Left cardiac atrium (tissue), 4 donors: ENCODE measurements at regions not wholly inside any gene's neighbourhood (a gene's known extent, or its start where the extent isn't known, plus 50 kb on each side); places are given as distances from the start of the nearest gene placed in this dataset.
"Not testable (repeated sequence)": the region's sequence is repeated elsewhere in the genome, so short reads cannot be mapped to it uniquely, and the experiment has no call there.

Experiments used
- ATAC-seq, 2 donors: fragments of 200-7000 bp; cut with Tn5 transposase; one replicate each; pipeline ENCODE4 v1.9.1; 2020; ENCODE audit warnings: mild to moderate bottlenecking in 2 of 2, moderate library complexity in 2 of 2
- DNase-seq: peaks from one replicate; pipeline ENCODE4 v3.0.0-alpha.2; 2020
- intact Hi-C, 2 donors: fragments of 100-400 bp; cut with DNase I; formaldehyde crosslinking; loops; one replicate each; pipeline versions ENCODE4 v1.14.1 to v1.15.1; 2022 to 2023
- donor health status: DM: no; HTN: yes; CAD: no.
- donor health status: DM: no; HTN: yes; CAD: no; lungs with severe emphysema.
- donor health status: DM: yes; HTN: yes; CAD: no.
- donor health status: Dilated cardiomyopathy.

DNA sequence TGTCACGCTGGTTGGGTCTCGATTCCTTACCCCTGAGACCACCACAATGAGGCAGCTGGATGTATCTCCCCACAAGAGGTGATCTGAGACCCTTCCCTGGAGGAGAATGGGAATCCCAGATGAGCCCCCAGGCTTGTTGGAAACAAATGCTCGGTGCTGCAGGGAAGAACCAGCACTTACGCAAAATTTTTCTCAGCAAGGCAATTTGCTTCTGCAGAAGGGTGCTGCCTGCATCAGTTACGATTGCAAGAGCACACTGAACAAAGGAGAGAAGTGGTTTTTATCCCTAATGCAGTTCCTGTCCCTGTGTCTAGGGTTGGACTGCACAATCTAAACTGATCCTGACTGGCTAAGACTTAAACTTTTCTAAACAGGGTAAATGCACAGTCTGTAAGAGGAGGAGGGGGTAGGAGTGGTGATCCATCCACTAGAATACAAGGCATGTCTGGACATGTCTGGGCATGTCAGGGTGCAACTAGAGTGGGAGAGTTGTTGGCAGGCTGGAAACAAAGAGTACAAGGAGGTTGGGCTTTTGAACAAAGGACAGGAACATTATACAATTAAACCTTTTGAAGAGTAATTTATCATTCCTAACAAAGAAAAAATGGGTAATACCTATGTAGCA, 114.9 kb upstream of the FAM3C start:
- ATAC-seq (no peak), DNase-seq (no peak)
- intact Hi-C loops, result no loop called here

DNA sequence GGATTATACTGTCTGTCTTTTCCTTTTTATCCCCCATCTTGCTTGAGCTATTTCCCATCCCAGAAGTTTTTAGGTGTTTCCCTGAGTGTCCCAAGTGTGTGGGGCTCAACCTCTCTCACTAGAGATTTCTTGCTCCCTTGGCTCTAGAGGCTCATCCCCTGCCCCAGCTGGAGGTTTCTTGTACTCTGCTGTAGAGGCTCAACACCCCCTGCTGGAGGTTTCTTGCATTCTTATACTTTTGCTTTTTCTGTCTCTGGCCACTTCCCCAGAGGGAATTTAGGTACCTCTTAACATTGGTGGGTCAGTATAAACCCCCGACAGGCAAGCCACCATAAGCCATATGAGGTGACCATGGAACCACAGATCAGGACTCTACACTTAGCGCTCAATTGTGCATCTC, 114.2 kb upstream of the FAM3C start:
- intact Hi-C loops, result no loop called here
- DNase-seq (no peak), ATAC-seq (no peak)

DNA sequence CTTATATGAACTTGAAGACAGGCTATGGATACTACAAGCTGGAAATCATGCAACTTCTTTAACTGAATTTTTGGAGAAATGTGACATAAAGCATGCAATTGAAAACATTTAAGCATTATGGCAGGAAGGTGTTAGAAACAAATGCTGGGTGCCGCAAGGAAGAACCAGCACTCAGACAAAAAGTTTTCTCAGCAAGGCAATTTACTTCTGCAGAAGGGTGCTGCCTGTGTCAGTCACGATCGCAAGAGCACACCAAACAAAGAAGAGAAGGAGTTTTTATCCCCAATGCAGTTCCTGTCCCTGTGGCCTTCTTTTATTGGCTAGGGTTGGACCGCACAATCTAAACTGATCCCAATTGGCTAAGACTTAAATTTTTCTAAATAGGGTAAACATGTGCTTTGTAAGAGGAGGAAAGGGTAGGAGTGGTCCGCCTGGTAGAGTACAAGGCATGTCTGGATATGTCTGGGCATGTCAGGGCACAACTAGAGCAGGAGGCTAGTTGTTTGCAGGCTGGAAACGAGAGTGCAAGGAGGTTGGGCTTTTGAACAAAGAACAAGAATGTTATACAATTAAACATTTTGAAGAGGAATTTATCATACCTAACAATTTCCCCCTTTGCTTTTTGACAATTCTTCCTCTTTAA, 109.6 kb upstream of the FAM3C start:
- no peak for ATAC-seq
- DNase-seq, result no peak
- intact Hi-C loops, result no loop called here

DNA sequence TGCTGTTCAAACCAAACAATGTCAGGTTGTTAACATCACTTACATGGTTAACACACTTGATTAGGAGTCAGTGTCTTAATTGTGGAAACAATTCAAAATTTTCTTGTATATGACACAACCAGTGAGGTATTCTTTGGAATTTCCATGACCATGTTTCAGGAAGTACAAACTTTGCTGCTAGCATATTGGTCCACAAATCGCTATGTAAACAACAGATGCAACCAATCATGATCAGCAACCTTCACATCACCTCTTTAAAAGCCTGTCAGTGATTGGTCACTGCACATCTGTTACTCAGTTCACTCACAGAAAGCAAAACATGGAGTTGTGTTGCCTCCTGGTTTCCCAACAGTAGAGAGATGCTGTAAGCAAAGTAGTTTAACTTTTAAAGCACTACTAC, 108.9 kb upstream of the FAM3C start:
- intact Hi-C loops, result no loop called here
- ATAC-seq (no peak), DNase-seq (no peak)

DNA sequence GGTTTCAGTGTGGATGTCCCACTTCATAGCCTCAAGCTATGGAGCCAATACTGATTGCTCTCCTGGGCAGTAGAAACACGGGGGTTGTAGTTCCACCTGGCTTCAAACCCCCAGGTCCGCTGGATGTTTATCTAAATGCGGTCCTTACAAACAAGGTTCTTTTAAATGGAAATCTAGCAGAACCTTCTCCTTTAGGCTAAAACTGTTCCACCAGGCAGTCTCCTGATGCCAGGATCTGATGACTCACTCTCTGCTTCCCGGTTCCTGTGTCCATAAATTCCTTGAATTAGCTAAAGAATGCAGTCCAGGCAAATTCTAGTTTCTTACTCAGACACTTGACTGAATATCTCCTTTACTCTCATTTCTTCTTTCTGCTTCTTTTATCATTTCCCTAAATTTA, 108.4 kb upstream of the FAM3C start:
- no peak for DNase-seq
- intact Hi-C loops, result no loop called here
- peak; percentile 44 to 74 for ATAC-seq

DNA sequence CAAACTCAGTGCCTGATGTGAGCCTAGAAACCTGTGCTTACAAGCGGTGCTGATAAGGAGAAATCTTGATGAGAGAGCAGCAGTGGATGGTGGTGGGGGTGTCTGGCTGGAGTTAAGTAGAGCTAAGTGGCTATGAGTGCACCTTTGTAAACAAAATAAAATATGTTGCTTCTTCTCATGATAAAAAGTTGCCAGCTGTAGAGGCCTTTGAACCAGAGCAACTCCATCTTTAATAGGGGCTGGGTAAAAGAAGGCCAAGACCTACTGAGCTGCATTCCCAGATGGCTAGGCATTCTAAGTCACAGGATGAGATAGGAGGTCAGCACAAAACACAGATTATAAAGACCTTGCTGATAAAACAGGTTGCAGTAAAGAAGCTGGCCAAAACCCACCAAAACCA, 107.6 kb upstream of the FAM3C start:
- intact Hi-C loops, result no loop called here
- DNase-seq, result no peak
- no peak for ATAC-seq

DNA sequence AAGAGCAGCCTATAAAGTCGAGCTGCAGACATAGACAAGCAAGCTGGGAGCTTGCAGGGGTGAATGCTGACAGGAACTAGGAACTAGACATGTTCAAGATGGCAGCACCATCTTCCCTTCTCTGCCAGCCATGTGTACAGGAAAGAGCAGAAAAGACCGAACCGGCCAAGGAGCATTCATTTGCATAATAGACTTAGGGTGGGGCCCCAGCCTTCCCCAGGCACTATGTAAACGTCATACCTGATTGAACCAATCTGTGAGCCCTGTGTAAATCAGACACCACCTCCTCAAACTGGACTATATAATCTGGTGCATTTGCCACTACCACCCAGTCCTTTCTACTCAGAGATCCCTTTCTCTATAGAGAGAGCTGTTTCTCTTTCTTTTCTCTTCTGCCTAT, 106.9 kb upstream of the FAM3C start:
- no peak for DNase-seq
- intact Hi-C loops, result no loop called here
- no peak for ATAC-seq

DNA sequence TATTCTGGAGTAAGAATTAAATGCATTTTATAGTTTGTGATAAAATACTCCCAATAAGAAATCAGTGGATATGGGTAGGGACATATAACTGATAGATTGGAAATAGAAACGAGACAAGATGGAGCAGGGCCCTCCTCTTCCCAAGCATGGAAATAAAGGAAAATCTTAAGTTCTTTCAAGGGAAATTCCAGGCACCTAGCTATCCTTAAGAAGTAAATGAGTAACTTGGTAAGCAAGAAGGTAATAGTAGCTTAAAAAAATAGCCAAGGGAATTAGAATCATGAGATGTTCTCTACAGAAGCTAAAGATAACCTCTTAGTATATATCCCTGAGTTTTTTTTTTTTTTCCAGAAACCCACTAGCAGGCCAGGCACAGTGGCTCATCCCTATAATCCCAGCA, 105.5 kb upstream of the FAM3C start:
- no peak for DNase-seq
- no peak for ATAC-seq
- intact Hi-C loops, result no loop called here

DNA sequence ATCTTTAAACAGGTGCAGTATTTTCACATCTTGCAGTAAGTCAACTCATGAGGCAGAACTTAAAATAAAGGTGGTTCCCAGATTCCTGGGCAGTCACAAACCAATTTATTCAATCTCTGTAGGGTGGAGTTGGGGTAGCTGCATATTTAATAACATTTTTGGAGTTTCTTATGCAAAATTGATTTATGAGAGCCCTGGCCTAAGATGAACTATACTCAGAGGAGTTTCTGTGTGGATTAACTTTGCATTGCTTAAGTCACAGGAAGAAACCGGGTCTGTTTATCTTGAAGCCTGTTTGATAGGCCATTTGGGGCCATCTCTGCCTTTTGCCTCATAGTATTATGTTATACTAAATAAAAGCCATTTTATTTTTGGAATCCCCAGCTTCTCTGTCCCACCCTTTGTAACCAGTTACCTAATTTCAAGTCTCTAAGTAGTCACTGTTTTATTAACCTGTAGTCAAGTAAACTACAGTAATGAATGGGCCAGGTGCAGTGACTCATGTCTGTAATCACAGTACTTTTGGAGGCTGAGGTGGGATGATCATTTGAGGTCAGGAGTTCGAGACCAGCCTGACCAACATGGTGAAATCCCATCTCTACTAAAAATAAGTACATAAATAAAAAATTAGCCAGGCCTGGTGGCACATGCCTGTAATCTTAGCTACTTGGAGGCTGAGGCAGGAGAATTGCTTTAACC, 104.4 kb upstream of the FAM3C start:
- intact Hi-C loops, result no loop called here
- no peak for DNase-seq
- ATAC-seq, result no peak

DNA sequence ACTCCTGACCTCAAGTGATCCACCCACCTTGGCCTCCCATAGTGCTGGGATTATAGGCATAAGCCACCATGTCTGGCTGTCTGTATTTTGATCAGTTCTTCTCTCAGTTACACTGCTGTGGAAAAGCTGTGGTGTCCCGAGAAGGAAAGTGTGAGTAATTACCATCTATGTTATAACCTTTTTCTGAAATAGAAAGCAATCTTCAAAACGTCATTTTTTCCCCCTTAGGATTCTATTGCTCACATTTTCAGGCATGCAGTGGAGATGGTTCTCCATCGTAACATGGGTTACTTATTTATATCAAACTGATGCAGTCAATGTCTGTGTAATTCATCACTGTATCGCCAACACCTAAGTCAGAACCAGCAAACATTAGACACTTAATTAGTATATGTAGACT, 103.5 kb upstream of the FAM3C start:
- ATAC-seq (no peak), DNase-seq (no peak)
- intact Hi-C loops, result no loop called here

DNA sequence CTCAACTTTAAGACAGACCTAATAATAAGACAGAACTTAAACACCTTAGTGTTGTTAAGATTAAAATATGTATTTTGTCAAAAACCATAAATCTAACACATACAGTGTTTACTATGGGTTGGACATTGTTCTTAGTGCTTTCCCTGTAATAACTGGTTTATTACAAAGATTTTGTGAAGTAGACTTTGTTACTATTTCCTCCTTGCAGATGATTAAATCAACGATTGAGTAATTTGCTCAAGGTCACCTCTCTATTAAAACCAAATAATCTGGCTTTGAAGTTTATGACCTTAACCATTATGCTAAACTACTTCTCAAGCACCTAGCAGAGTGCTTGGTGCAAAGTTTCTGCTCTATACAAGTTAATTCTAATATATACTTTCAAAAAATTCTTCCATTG, 102.7 kb upstream of the FAM3C start:
- no peak for DNase-seq
- no peak for ATAC-seq
- intact Hi-C loops, result no loop called here

DNA sequence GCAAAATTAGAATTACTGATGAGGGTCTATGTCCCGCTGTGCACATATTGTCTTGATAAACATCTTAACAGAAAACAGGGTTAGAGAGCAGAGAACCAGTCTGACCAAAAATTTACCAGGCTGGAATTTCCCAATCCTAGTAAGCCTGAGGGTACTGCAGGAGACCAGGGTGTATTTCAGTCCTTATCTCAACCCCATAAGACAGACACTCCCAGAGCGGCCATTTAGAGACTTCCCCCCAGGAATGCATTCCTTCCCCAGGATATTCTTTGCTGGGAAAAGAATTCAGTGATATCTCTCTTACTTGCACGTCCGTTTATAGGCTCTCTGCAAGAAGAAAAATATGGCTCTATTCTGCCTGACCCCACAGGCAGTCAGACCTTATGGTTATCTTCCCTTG, 101.4 kb upstream of the FAM3C start:
- intact Hi-C loops, ATAC-seq, DNase-seq: not testable (repeated sequence)

DNA sequence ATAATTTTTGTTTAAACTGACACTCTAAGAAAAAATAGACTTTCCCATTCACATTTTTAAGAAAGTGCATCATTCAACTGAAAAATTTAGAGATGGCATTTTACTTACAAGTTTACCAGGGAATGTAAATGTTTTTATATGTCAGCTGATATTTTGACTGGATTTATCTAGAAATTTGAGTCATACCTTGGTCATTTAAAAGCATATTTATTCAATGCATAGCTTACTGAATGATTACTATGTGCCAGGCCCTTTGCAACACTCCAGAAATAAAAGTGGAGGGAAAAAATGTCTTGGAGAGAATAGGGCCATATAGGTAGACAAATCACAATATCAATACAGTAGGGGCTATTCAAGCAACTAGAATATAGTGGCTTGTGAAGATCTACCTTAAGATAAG, 98.4 kb upstream of the FAM3C start:
- intact Hi-C loops, result no loop called here
- no peak for ATAC-seq
- DNase-seq, result no peak

DNA sequence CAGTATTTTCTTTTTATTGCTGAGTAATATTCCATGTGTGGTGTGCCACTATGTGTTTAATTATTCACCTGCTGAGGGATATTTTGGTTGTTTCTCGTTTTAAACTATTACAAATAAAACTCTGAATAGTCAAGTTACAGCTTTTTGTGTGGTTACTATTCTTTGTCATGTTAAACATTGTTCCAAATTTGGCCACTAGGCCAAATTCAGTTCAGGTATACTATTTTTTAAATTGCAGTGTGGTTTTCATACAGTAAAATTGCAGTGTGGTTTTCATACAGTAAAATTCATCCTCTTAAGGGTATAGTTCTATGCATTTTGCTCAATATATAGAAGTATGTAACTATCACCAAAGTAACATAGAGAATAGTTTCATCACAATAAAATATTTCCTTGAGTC, 97.4 kb upstream of the FAM3C start:
- no peak for DNase-seq
- intact Hi-C loops, result no loop called here
- ATAC-seq, result no peak

DNA sequence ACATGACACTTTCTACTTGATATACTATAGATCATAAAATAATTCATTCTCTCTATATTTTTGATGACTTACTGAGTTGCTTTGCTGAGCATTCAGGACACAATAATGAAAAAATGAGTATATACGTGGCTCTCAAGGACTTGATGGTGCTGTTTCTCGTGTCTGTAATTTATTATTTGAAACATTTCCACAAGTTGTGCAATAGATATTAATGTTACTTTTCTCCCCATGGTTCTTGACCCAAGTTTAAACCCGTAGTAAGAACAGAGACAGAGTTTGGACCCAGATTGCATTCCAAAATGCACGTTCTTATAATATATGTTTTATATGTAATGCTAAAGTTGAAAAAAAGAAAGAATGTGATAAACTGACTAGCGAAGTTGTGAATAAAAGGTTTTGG, 94.2 kb upstream of the FAM3C start:
- DNase-seq, result no peak
- ATAC-seq, result no peak
- intact Hi-C loops, result no loop called here

DNA sequence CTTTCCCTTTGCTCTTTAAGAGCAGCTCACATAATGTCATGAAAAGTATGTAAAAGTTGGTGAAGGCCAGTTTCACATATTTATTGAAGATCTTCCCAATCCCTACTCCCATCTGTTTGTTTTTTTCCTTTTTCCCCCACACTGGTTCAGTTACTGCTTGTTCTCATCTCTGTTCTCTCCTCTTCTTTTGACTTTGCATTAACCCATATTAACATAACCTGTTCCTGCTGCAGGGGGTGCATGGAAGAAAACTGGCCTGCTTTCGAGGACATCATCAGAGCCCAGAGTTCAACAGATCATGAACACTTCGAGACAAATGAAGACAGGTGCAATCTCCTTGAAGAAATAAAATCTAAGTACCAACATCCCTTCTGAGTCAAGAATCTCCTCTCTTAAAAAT, 93.3 kb upstream of the FAM3C start:
- DNase-seq (no peak), ATAC-seq (no peak)
- intact Hi-C loops, result no loop called here

DNA sequence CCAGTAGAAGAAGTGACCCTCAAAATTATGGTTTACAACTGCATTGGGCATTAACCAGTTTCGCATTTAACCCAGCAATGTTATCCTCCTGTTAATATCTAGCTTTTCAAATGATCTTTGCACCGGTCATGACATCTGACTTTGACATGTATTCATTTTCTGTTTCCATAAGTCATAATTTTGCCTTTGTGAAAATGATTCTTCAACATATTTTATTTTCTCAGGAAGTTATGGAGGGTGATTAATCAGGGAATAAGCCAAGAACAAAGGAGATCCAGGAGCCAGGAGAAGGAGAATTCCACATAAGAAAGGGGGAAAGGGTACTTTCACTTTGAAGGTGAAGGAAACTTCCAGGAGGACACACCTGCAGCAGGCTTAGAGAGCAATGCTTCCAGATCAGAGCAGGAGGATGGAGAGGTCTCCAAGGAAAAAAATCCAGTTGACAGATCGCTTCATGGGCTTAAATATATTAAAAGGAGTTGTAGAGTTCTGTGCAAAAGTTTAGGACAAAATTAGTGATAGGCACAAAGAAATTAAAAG, 92.1 kb upstream of the FAM3C start:
- ATAC-seq (no peak), DNase-seq (no peak)
- intact Hi-C loops, result no loop called here

DNA sequence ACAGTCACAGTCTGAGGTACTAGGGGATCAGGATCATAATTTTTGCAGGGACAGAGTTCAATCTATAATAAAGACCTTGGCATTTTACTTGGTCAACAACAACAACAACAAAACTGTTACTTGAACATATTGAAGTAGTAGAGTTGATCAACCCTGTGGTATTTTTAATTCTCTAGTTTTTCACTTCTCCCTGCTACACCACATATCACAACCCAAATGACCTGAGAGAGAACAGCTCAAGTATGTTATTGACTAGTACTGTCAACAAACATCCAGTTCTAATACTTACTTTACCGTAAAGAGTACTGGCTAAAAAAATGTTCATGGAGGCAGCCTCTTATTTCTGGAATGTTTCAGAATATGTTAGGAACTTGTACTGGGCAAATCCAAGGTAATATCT, 90.5 kb upstream of the FAM3C start:
- intact Hi-C loops, result no loop called here
- ATAC-seq (no peak), DNase-seq (no peak)

DNA sequence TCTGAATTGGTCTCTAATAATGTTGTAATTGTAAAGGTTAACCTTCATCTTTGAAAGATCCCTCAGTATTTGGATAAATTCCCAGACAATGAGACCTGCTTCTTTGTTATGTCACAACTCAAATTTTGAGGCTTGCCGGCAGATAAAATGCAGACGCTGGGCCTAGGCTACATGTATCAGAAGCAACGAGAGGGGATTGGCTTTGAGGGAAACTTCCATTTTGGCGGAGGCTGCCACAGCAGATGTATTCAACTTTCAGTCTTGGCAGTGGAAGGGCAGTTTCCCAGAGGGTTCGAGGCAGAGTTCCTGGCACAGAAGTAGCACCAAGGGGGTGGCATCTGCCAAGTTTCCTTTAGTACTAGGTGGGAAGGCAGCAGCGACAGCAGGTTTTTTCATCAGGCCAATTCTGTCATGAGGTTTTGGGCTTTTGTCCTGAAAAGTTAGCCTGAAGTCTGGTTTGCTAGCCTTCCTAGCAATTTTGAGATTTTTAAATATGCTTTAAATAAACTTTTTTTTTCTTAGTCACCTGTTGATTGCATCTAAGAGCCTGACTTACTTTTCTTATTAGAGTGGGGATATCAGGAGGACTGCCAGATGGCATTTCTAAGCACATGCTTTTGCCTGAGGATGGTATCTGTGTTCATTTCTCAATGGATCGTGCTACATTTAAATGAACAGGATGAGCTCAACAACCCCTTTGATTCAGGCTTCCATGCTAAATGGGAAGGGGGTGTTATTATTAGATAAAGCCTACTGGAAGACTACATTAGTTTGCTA, 89.5 kb upstream of the FAM3C start:
- DNase-seq, result peak; percentile 36
- intact Hi-C loops, result no loop called here
- ATAC-seq, result peak; percentile 34 to 53
